Activated CD8-positive, alpha-beta T cell treated with anti-CD3 and anti-CD28 coated beads for 36 hours (primary cell): ENCODE measurements at regions not wholly inside any gene's neighbourhood (a gene's known extent, or its start where the extent isn't known, plus 50 kb on each side); places are given as distances from the start of the nearest gene placed in this dataset.
"Not testable (repeated sequence)": the region's sequence is repeated elsewhere in the genome, so short reads cannot be mapped to it uniquely, and the experiment has no call there.

Source experiments
- ATAC-seq: fragments of 200-7000 bp; cut with Tn5 transposase; one replicate; pipeline ENCODE4 v1.10.0; 2021; ENCODE audit warnings: mild to moderate bottlenecking, moderate library complexity
- CTCF ChIA-PET: fragments of 350-600 bp; sonication (Branson Sonifier 250); formaldehyde crosslinking; loops from one replicate; lab custom pipeline; 2021; ENCODE audit warnings: antibody characterized with exemption; lab: Charles Lee
- POLR2A ChIA-PET: fragments of 350-600 bp; sonication (Branson Sonifier 250); formaldehyde crosslinking; loops from one replicate; lab custom pipeline; 2021; ENCODE audit warnings: antibody characterized with exemption; lab: Charles Lee
- DNase-seq: peaks from one replicate; pipeline ENCODE4 v3.0.0-alpha.2; 2020
- H3K27ac Mint-ChIP-seq: one replicate; pipeline ENCODE4 v1.8.0; 2021; ENCODE audit warnings: mild to moderate bottlenecking, mixed read lengths
- H3K27me3 Mint-ChIP-seq: one replicate; pipeline ENCODE4 v1.8.0; 2021; ENCODE audit warnings: mixed read lengths
- H3K36me3 Mint-ChIP-seq: one replicate; pipeline ENCODE4 v1.8.0; 2021; ENCODE audit warnings: low read depth, mixed read lengths
- H3K4me1 Mint-ChIP-seq: one replicate; pipeline ENCODE4 v1.8.0; 2021; ENCODE audit warnings: low read depth, mixed read lengths
- H3K4me3 Mint-ChIP-seq: one replicate; pipeline ENCODE4 v1.8.0; 2021; ENCODE audit warnings: mild to moderate bottlenecking, moderate library complexity, mixed read lengths
- H3K9me3 Mint-ChIP-seq: one replicate; pipeline ENCODE4 v1.8.0; 2021; ENCODE audit warnings: mixed read lengths
- intact Hi-C: fragments of 100-400 bp; cut with micrococcal nuclease; formaldehyde crosslinking; loops from one replicate; pipeline ENCODE4 v1.10.0; 2022
- TF ChIP-seq, protein P1 (sequence below): fragments of 200-600 bp; IDR thresholded peaks from one replicate; pipeline ENCODE4 v1.8.0; 2022; ENCODE audit warnings: antibody characterized with exemption, mild to moderate bottlenecking

GRCh38 chr11:12603143-12604088 lies 70.8 kb upstream of the TEAD1 start:
- DNase-seq = no peak
- CTCF ChIA-PET = no interaction called here
- POLR2A ChIA-PET = no interaction called here
- Mint-ChIP-seq H3K4me3 (no peak overlapping the region), H3K27ac (no peak overlapping the region), H3K36me3 (no peaks in the 10 kb centered on the region), H3K4me1 (peaks cover 10% of the 10 kb centered on the region), H3K27me3 (peaks cover 17% of the 10 kb centered on the region), H3K9me3 (peaks cover 4% of the 10 kb centered on the region)
- no peak for ATAC-seq
- TF ChIP-seq, protein P1, sequence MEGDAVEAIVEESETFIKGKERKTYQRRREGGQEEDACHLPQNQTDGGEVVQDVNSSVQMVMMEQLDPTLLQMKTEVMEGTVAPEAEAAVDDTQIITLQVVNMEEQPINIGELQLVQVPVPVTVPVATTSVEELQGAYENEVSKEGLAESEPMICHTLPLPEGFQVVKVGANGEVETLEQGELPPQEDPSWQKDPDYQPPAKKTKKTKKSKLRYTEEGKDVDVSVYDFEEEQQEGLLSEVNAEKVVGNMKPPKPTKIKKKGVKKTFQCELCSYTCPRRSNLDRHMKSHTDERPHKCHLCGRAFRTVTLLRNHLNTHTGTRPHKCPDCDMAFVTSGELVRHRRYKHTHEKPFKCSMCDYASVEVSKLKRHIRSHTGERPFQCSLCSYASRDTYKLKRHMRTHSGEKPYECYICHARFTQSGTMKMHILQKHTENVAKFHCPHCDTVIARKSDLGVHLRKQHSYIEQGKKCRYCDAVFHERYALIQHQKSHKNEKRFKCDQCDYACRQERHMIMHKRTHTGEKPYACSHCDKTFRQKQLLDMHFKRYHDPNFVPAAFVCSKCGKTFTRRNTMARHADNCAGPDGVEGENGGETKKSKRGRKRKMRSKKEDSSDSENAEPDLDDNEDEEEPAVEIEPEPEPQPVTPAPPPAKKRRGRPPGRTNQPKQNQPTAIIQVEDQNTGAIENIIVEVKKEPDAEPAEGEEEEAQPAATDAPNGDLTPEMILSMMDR = no peak
- intact Hi-C loops = loop anchor here (5.0 kb wide), 1 partner anchor 284 kb away; no protein-coding TSS in a partner anchor

DNA sequence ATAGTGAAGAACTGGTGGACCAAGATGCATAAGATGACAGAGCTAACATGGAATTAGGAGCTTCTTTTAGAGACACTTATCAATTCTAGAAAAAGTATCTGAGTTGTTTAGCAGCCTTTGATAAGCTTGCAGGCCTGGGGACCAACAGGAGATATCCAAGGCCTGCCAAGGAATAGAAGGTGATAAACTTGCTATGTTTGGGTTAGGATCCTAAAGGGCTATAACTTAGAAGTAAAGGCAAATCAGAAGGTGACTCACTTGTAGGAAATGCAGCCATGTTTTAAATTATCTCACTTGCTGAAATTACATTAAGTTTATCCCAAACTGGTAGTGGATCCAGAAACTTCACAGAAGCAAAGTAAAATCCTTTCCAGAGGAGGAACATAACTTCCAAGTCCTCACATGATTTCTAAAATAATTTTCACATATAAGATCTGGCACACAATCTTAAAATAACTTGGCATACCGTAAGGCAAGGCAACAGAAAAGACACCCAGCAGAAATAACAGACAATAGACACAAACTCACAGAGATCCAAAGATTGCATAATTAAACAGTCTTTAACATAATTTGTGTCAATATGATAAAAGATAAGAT lies 69.6 kb upstream of the TEAD1 start:
- Mint-ChIP-seq H3K27me3 (peaks cover 17% of the 10 kb centered on the region), H3K9me3 (peaks cover 7% of the 10 kb centered on the region), H3K36me3 (no peaks in the 10 kb centered on the region), H3K4me3 (no peak overlapping the region), H3K4me1 (no peaks in the 10 kb centered on the region), H3K27ac (no peak overlapping the region)
- intact Hi-C loops = loop anchor here (5.0 kb wide), 1 partner anchor 283 kb away; no protein-coding TSS in a partner anchor
- ATAC-seq (no peak), DNase-seq (no peak)
- TF ChIP-seq, protein P1 = no peak
- POLR2A ChIA-PET = no interaction called here
- CTCF ChIA-PET = no interaction called here

- ChIA-PET POLR2A (no interaction called here), CTCF (interaction anchor here (1.5 kb wide), 1 partner anchor 282 kb away, joined by 3 read pairs; no protein-coding TSS in a partner anchor)
- Mint-ChIP-seq H3K4me3 (no peak overlapping the region), H3K36me3 (peaks cover 2% of the 10 kb centered on the region), H3K27me3 (peaks cover 16% of the 10 kb centered on the region), H3K9me3 (peaks cover 15% of the 10 kb centered on the region), H3K4me1 (no peaks in the 10 kb centered on the region), H3K27ac (no peak overlapping the region)
- DNase-seq = no peak
- TF ChIP-seq, protein P1 = no peak
- no peak for ATAC-seq
- intact Hi-C loops = no loop called here
Measured at GRCh38 chr11:12606597-12606996, 67.6 kb upstream of the TEAD1 start.

GRCh38 chr11:12608678-12609077 lies 65.5 kb upstream of the TEAD1 start:
- CTCF ChIA-PET, POLR2A ChIA-PET, H3K4me1 Mint-ChIP-seq, H3K27me3 Mint-ChIP-seq, H3K4me3 Mint-ChIP-seq, H3K36me3 Mint-ChIP-seq, intact Hi-C loops, DNase-seq, ATAC-seq, H3K27ac Mint-ChIP-seq: not testable (repeated sequence)
- peaks cover 25% of the 10 kb centered on the region for H3K9me3 Mint-ChIP-seq

DNA sequence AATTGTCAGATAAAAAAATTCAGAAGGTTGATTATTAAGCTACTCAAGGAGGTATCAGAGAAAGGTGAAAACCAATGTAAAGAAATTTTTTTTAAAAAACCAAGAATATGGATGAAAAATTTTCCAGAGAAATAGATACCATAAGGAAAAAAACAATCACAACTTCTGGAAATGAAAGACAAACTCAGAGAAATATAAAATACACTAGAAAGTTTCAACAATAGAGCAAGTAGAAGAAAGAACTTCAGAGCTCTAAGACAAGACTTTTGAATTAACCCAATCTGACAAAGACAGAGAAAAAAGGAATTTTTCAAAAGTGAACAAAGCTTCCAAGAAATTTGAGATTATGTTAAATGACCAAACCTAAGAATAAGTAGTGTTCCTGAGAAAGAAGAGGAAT lies 62.9 kb upstream of the TEAD1 start:
- no peak for ATAC-seq
- intact Hi-C loops = no loop called here
- peaks cover 28% of the 10 kb centered on the region for H3K9me3 Mint-ChIP-seq
- no peak overlapping the region for H3K27ac Mint-ChIP-seq
- ChIA-PET CTCF (interaction anchor here (1.5 kb wide), 1 partner anchor 12 kb away, joined by 5 read pairs; no protein-coding TSS in a partner anchor), POLR2A (no interaction called here)
- H3K4me3 Mint-ChIP-seq = no peak overlapping the region
- H3K27me3 Mint-ChIP-seq = peaks cover 12% of the 10 kb centered on the region
- no peaks in the 10 kb centered on the region for H3K4me1 Mint-ChIP-seq
- DNase-seq = no peak
- TF ChIP-seq, protein P1 = no peak
- peaks cover 2% of the 10 kb centered on the region for H3K36me3 Mint-ChIP-seq
